ENCODE measurements at regions not wholly inside any gene's neighbourhood (a gene's known extent, or its start where the extent isn't known, plus 50 kb on each side); places are given as distances from the start of the nearest gene placed in this dataset.
A peak's percentile ranks its signal among the peaks of the same experiment; 100 is the strongest.

- Histone ChIP-seq H3K4me1 (ENCODE audit: control insufficient read depth, insufficient read depth, low read length) (peaks cover 44% of the 10 kb centered on the region), H3K36me3 (ENCODE audit: control insufficient read depth, insufficient read depth, low read length) (no peaks in the 10 kb centered on the region), H3K9ac (ENCODE audit: low read length) (no peak overlapping the region), H3K4me3 (ENCODE audit: low read length) (no peak overlapping the region), H3K27me3 (ENCODE audit: control insufficient read depth, insufficient read depth, low read length) (no peaks in the 10 kb centered on the region), H3K9me3 (ENCODE audit: control insufficient read depth, low read length) (no peaks in the 10 kb centered on the region)
These were observed 50.0 kb upstream of the LCTL start for GRCh38 chr15:66615846-66616245.

GRCh38 chr15:66617137-66618090 is 51.6 kb upstream of the LCTL start:
- H3K9me3 ChIP-seq (ENCODE audit: control insufficient read depth, low read length), result no peaks in the 10 kb centered on the region
- peaks cover 44% of the 10 kb centered on the region for H3K4me1 ChIP-seq (ENCODE audit: control insufficient read depth, insufficient read depth, low read length)
- no peaks in the 10 kb centered on the region for H3K36me3 ChIP-seq (ENCODE audit: control insufficient read depth, insufficient read depth, low read length)
- H3K9ac ChIP-seq (ENCODE audit: low read length), result peak overlapping the region; percentile 42
- H3K4me3 ChIP-seq (ENCODE audit: low read length), result no peak overlapping the region
- no peaks in the 10 kb centered on the region for H3K27me3 ChIP-seq (ENCODE audit: control insufficient read depth, insufficient read depth, low read length)

GRCh38 chr15:66619152-66619903 is 53.5 kb upstream of the LCTL start:
- Histone ChIP-seq H3K4me3 (ENCODE audit: low read length) (no peak overlapping the region), H3K4me1 (ENCODE audit: control insufficient read depth, insufficient read depth, low read length) (peaks cover 48% of the 10 kb centered on the region), H3K36me3 (ENCODE audit: control insufficient read depth, insufficient read depth, low read length) (no peaks in the 10 kb centered on the region), H3K9ac (ENCODE audit: low read length) (peak overlapping the region; percentile 10), H3K27me3 (ENCODE audit: control insufficient read depth, insufficient read depth, low read length) (no peaks in the 10 kb centered on the region), H3K9me3 (ENCODE audit: control insufficient read depth, low read length) (no peaks in the 10 kb centered on the region)

- Histone ChIP-seq H3K9me3 (ENCODE audit: control insufficient read depth, low read length) (no peaks in the 10 kb centered on the region), H3K27me3 (ENCODE audit: control insufficient read depth, insufficient read depth, low read length) (no peaks in the 10 kb centered on the region), H3K4me1 (ENCODE audit: control insufficient read depth, insufficient read depth, low read length) (peaks cover 44% of the 10 kb centered on the region), H3K4me3 (ENCODE audit: low read length) (no peak overlapping the region), H3K36me3 (ENCODE audit: control insufficient read depth, insufficient read depth, low read length) (no peaks in the 10 kb centered on the region), H3K9ac (ENCODE audit: low read length) (no peak overlapping the region)
These were observed 54.5 kb upstream of the LCTL start for GRCh38 chr15:66620341-66620740.

GRCh38 chr15:66620744-66621344 is 55.0 kb upstream of the LCTL start:
- Histone ChIP-seq H3K9me3 (ENCODE audit: control insufficient read depth, low read length) (no peaks in the 10 kb centered on the region), H3K27me3 (ENCODE audit: control insufficient read depth, insufficient read depth, low read length) (no peaks in the 10 kb centered on the region), H3K36me3 (ENCODE audit: control insufficient read depth, insufficient read depth, low read length) (no peaks in the 10 kb centered on the region), H3K9ac (ENCODE audit: low read length) (no peak overlapping the region), H3K4me1 (ENCODE audit: control insufficient read depth, insufficient read depth, low read length) (peaks cover 41% of the 10 kb centered on the region), H3K4me3 (ENCODE audit: low read length) (no peak overlapping the region)

- H3K9ac ChIP-seq (ENCODE audit: low read length), result no peak overlapping the region
- H3K9me3 ChIP-seq (ENCODE audit: control insufficient read depth, low read length), result no peaks in the 10 kb centered on the region
- no peaks in the 10 kb centered on the region for H3K27me3 ChIP-seq (ENCODE audit: control insufficient read depth, insufficient read depth, low read length)
- no peaks in the 10 kb centered on the region for H3K36me3 ChIP-seq (ENCODE audit: control insufficient read depth, insufficient read depth, low read length)
- peaks cover 40% of the 10 kb centered on the region for H3K4me1 ChIP-seq (ENCODE audit: control insufficient read depth, insufficient read depth, low read length)
- no peak overlapping the region for H3K4me3 ChIP-seq (ENCODE audit: low read length)
These were observed 56.0 kb upstream of the LCTL start for GRCh38 chr15:66621491-66622467.

- Histone ChIP-seq H3K9ac (ENCODE audit: low read length) (no peak overlapping the region), H3K27me3 (ENCODE audit: control insufficient read depth, insufficient read depth, low read length) (no peaks in the 10 kb centered on the region), H3K4me3 (ENCODE audit: low read length) (no peak overlapping the region), H3K36me3 (ENCODE audit: control insufficient read depth, insufficient read depth, low read length) (no peaks in the 10 kb centered on the region), H3K9me3 (ENCODE audit: control insufficient read depth, low read length) (no peaks in the 10 kb centered on the region), H3K4me1 (ENCODE audit: control insufficient read depth, insufficient read depth, low read length) (peaks cover 32% of the 10 kb centered on the region)
These were observed 56.8 kb upstream of the LCTL start for GRCh38 chr15:66622591-66623022.

- Histone ChIP-seq H3K27me3 (ENCODE audit: control insufficient read depth, insufficient read depth, low read length) (no peaks in the 10 kb centered on the region), H3K4me3 (ENCODE audit: low read length) (no peak overlapping the region), H3K36me3 (ENCODE audit: control insufficient read depth, insufficient read depth, low read length) (no peaks in the 10 kb centered on the region), H3K9ac (ENCODE audit: low read length) (no peak overlapping the region), H3K4me1 (ENCODE audit: control insufficient read depth, insufficient read depth, low read length) (peaks cover 21% of the 10 kb centered on the region), H3K9me3 (ENCODE audit: control insufficient read depth, low read length) (no peaks in the 10 kb centered on the region)
These were observed 58.1 kb upstream of the LCTL start for GRCh38 chr15:66623801-66624453.

GRCh38 chr15:66625531-66625930 is 59.7 kb upstream of the LCTL start:
- H3K36me3 ChIP-seq (ENCODE audit: control insufficient read depth, insufficient read depth, low read length), result no peaks in the 10 kb centered on the region
- H3K9ac ChIP-seq (ENCODE audit: low read length), result no peak overlapping the region
- H3K4me1 ChIP-seq (ENCODE audit: control insufficient read depth, insufficient read depth, low read length), result peaks cover 12% of the 10 kb centered on the region
- H3K27me3 ChIP-seq (ENCODE audit: control insufficient read depth, insufficient read depth, low read length), result no peaks in the 10 kb centered on the region
- no peak overlapping the region for H3K4me3 ChIP-seq (ENCODE audit: low read length)
- no peaks in the 10 kb centered on the region for H3K9me3 ChIP-seq (ENCODE audit: control insufficient read depth, low read length)

GRCh38 chr15:66625974-66626373 is 60.2 kb upstream of the LCTL start:
- Histone ChIP-seq H3K9ac (ENCODE audit: low read length) (no peak overlapping the region), H3K27me3 (ENCODE audit: control insufficient read depth, insufficient read depth, low read length) (no peaks in the 10 kb centered on the region), H3K36me3 (ENCODE audit: control insufficient read depth, insufficient read depth, low read length) (no peaks in the 10 kb centered on the region), H3K4me1 (ENCODE audit: control insufficient read depth, insufficient read depth, low read length) (peaks cover 12% of the 10 kb centered on the region), H3K4me3 (ENCODE audit: low read length) (no peak overlapping the region), H3K9me3 (ENCODE audit: control insufficient read depth, low read length) (no peaks in the 10 kb centered on the region)
